C4-2B (cell line): ENCODE measurements at regions not wholly inside any gene's neighbourhood (a gene's known extent, or its start where the extent isn't known, plus 50 kb on each side); places are given as distances from the start of the nearest gene placed in this dataset.

Experiments used
- CTCF ChIP-seq: fragments of 450-650 bp; conservative IDR thresholded peaks from 2 replicates; pipeline ENCODE4 v1.5.1; 2017; ENCODE audit warnings: mild to moderate bottlenecking
- ZFX ChIP-seq: fragments of 450-650 bp; IDR thresholded peaks from 2 replicates; pipeline ENCODE4 v1.6.1; 2017

- TF ChIP-seq CTCF (no peak), ZFX (no peak)
Observed at GRCh38 chr7:106551936-106552335, 109.0 kb downstream of the CCDC71L start.
